KMS-11 (cell line): ENCODE measurements at regions not wholly inside any gene's neighbourhood (a gene's known extent, or its start where the extent isn't known, plus 50 kb on each side); places are given as distances from the start of the nearest gene placed in this dataset.

ENCODE experiments used
- H2AFZ ChIP-seq: fragments of 200-600 bp; sonication (generic); 2 replicates; pipeline ENCODE4 v1.6.1; 2016; ENCODE audit warnings: antibody characterized with exemption, mixed run types, low read depth
- H3K27ac ChIP-seq: fragments of 200-600 bp; sonication (generic); 2 replicates; pipeline ENCODE4 v1.6.1; 2016; ENCODE audit warnings: mild to moderate bottlenecking, mixed run types
- H3K27me3 ChIP-seq: fragments of 200-600 bp; sonication (generic); 2 replicates; pipeline ENCODE4 v1.6.1; 2017; ENCODE audit warnings: mild to moderate bottlenecking, low read depth, mixed run types, moderate library complexity; ENCODE audit not compliant: insufficient read depth
- H3K36me3 ChIP-seq: fragments of 200-600 bp; sonication (generic); 2 replicates; pipeline ENCODE4 v1.6.1; 2017; ENCODE audit warnings: mild to moderate bottlenecking, mixed run types; ENCODE audit not compliant: insufficient read depth
- H3K4me1 ChIP-seq: fragments of 200-600 bp; sonication (generic); 2 replicates; pipeline ENCODE4 v1.6.1; 2016; ENCODE audit warnings: mild to moderate bottlenecking, low read depth, mixed run types; ENCODE audit not compliant: poor library complexity, severe bottlenecking
- H3K4me2 ChIP-seq: fragments of 200-600 bp; sonication (generic); 2 replicates; pipeline ENCODE4 v1.7.0; 2016; ENCODE audit warnings: mild to moderate bottlenecking, mixed run types
- H3K4me3 ChIP-seq: fragments of 200-600 bp; sonication (generic); IDR thresholded peaks from 2 replicates; pipeline ENCODE4 v1.6.1; 2017; ENCODE audit warnings: low read depth, low read length, mixed read lengths; ENCODE audit not compliant: insufficient read depth
- H3K79me2 ChIP-seq: fragments of 200-600 bp; sonication (generic); 2 replicates; pipeline ENCODE4 v1.6.1; 2016; ENCODE audit warnings: low read depth, mixed run types; ENCODE audit not compliant: insufficient read depth
- H3K9ac ChIP-seq: fragments of 200-600 bp; sonication (generic); 2 replicates; pipeline ENCODE4 v1.6.1; 2016; ENCODE audit warnings: mild to moderate bottlenecking, mixed run types
- H4K20me1 ChIP-seq: fragments of 200-600 bp; sonication (generic); 2 replicates; pipeline ENCODE4 v1.6.1; 2016; ENCODE audit warnings: mild to moderate bottlenecking, mixed run types; ENCODE audit not compliant: insufficient read depth
- TF ChIP-seq, protein P1 (sequence below): fragments of 200-600 bp; sonication (generic); conservative IDR thresholded peaks from 2 replicates; pipeline ENCODE4 v1.6.1; 2017; ENCODE audit warnings: low read depth, mild to moderate bottlenecking, antibody characterized with exemption, low read length, moderate library complexity, mixed read lengths

DNA sequence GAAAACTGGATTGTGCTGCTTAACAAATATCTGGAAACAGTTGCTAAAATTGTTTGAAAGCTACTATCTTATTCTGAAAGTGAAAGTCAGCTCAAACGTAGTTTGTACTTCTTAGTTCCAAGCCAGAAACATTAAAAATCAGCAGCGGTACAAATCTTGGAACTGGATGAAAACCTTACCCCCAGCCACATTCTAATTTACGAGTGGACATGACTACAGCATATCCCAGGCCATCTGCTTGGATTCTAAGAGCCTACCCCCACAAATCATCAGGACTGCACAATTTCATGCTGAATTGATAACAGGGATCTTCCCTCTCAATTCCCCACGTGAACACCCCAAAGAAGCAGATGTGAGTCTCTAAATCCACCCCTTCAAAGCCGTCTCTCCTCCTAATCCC is 158.7 kb upstream of the NCKAP5 start:
- no peak overlapping the region for H3K4me2 ChIP-seq
- no peak overlapping the region for H3K4me3 ChIP-seq
- no peak overlapping the region for H2AFZ ChIP-seq

DNA sequence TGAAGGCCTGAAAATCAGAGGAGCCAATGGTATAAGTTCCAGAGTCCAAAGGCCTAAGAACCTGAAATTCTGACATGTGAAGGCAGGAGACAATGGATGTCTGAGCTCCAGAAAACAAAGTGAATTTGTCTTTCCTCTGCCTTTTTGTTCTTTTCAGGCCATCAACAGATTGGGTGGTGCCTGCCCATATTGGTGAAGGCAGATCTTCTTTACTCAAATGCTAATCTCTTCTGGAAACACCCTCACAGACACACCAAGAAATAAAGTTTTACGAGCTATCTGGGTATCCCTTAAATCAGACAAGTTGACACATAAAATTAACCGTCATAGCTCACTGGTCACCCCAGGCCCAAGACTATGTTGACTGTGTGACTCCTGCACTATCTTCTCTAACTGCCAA is 163.8 kb upstream of the NCKAP5 start:
- H3K9ac ChIP-seq: no peak overlapping the region
- H3K4me3 ChIP-seq: no peak overlapping the region
- H3K36me3 ChIP-seq: no peaks in the 10 kb centered on the region
- no peaks in the 10 kb centered on the region for H3K4me1 ChIP-seq
- H3K27ac ChIP-seq: no peak overlapping the region
- no peaks in the 10 kb centered on the region for H3K79me2 ChIP-seq
- TF ChIP-seq, protein P1, sequence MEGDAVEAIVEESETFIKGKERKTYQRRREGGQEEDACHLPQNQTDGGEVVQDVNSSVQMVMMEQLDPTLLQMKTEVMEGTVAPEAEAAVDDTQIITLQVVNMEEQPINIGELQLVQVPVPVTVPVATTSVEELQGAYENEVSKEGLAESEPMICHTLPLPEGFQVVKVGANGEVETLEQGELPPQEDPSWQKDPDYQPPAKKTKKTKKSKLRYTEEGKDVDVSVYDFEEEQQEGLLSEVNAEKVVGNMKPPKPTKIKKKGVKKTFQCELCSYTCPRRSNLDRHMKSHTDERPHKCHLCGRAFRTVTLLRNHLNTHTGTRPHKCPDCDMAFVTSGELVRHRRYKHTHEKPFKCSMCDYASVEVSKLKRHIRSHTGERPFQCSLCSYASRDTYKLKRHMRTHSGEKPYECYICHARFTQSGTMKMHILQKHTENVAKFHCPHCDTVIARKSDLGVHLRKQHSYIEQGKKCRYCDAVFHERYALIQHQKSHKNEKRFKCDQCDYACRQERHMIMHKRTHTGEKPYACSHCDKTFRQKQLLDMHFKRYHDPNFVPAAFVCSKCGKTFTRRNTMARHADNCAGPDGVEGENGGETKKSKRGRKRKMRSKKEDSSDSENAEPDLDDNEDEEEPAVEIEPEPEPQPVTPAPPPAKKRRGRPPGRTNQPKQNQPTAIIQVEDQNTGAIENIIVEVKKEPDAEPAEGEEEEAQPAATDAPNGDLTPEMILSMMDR: no peak
- H3K4me2 ChIP-seq: no peak overlapping the region
- H3K27me3 ChIP-seq: no peaks in the 10 kb centered on the region
- H2AFZ ChIP-seq: no peak overlapping the region
- H4K20me1 ChIP-seq: no peaks in the 10 kb centered on the region

More for the DNA sequence above, 158.7 kb upstream of the NCKAP5 start:
- H3K4me1 ChIP-seq: no peaks in the 10 kb centered on the region
- TF ChIP-seq, protein P1: no peak
- H4K20me1 ChIP-seq: no peaks in the 10 kb centered on the region
- H3K9ac ChIP-seq: no peak overlapping the region
- H3K79me2 ChIP-seq: no peaks in the 10 kb centered on the region
- H3K36me3 ChIP-seq: no peaks in the 10 kb centered on the region
- H3K27ac ChIP-seq: no peak overlapping the region
- no peaks in the 10 kb centered on the region for H3K27me3 ChIP-seq

DNA sequence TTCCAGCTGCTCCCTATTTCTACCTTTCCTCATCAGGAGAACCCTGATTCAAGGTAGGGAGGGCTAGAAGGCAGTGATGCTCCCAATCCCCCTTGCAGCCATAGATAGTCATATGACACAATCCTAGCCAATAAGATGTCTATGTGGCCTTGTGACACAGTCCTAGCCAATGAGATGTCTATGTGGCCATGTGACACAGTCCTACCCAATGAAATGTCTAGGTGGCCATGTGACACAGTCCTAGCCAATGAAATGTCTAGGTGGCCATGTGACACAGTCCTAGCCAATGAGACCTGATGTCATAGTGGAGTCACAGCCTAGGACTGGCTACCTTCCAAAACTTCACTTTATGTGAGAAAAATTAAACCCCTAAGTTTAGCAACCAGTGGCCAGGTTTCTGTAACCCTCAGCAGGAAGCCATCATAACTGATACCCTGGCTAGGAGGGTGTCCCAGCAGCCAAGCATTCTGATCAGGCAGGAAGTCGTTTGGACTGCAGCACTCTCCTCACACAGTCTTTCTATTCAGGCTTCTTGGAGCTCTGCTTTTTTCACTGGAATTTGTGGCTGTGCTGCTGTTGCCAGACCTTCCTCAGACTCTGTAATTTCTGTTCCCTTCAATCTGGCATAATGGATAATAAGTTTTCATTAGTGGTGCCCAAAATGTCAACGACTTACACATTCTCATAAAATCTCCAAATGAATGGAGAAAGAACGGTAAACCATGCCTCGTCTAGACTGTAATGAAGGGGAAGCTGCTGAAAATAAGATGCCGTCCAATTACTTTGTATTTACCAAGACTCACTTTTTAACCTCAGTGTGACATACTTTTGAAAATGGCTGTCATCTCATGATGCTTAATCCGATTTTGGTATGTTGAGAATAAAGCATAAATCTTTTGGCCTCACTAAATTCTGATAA is 165.0 kb upstream of the NCKAP5 start:
- Histone ChIP-seq H3K79me2 (no peaks in the 10 kb centered on the region), H3K9ac (no peak overlapping the region), H3K4me1 (no peaks in the 10 kb centered on the region), H3K36me3 (no peaks in the 10 kb centered on the region), H4K20me1 (no peaks in the 10 kb centered on the region), H3K27ac (no peak overlapping the region), H3K4me3 (no peak overlapping the region), H2AFZ (no peak overlapping the region), H3K4me2 (no peak overlapping the region), H3K27me3 (no peaks in the 10 kb centered on the region)
- TF ChIP-seq, protein P1: no peak

DNA sequence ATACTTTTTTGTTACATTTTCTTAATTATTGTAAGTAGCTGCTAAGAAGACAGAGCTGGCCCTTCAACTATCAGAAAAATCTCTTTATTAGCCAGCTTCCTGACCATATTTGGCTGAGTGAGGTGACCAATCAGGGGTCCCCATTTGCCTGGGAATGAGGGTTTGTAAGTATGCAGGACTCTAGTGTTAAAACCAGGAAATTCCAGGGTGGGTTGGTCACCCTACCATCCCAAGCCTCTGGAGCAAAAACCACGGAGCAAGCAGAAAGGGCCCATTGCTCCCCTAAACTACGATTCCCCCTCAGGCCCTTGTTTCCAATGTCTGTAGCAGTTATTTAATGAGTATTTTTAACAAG is 165.6 kb upstream of the NCKAP5 start:
- Histone ChIP-seq H3K4me3 (no peak overlapping the region), H3K4me1 (no peaks in the 10 kb centered on the region), H4K20me1 (no peaks in the 10 kb centered on the region), H2AFZ (no peak overlapping the region), H3K79me2 (no peaks in the 10 kb centered on the region), H3K27ac (no peak overlapping the region), H3K27me3 (no peaks in the 10 kb centered on the region), H3K36me3 (no peaks in the 10 kb centered on the region), H3K4me2 (no peak overlapping the region), H3K9ac (no peak overlapping the region)
- TF ChIP-seq, protein P1: no peak
